ENCODE measurements at regions not wholly inside any gene's neighbourhood (a gene's known extent, or its start where the extent isn't known, plus 50 kb on each side); places are given as distances from the start of the nearest gene placed in this dataset.

- TF ChIP-seq CTCF (IDR thresholded peaks at IDR 0.05; ENCODE audit: control insufficient read depth, extremely low read depth, insufficient read depth): 0 out of 2 replicates have a peak, but pooled peaks have one; percentile 1
- H3K4me3 ChIP-seq (ENCODE audit: low read depth, low read length): no peak overlapping the region
Measured at GRCh38 chr7:46681865-46682503, 760.9 kb upstream of the IGFBP3 start.

GRCh38 chr7:46680147-46680546, 759.1 kb upstream of the IGFBP3 start:
- no peak for TF ChIP-seq CTCF (IDR thresholded peaks at IDR 0.05; ENCODE audit: control insufficient read depth, extremely low read depth, insufficient read depth)
- no peak overlapping the region for H3K4me3 ChIP-seq (ENCODE audit: low read depth, low read length)
- no peak for DNase-seq (ENCODE audit: low read depth)

More at GRCh38 chr7:46681865-46682503, 760.9 kb upstream of the IGFBP3 start:
- DNase-seq (ENCODE audit: low read depth): no peak

- no peak for DNase-seq (ENCODE audit: low read depth)
- no peak for TF ChIP-seq CTCF (IDR thresholded peaks at IDR 0.05; ENCODE audit: control insufficient read depth, extremely low read depth, insufficient read depth)
Measured at GRCh38 chr7:46679671-46680070, 758.6 kb upstream of the IGFBP3 start.

GRCh38 chr7:46678421-46678820, 757.3 kb upstream of the IGFBP3 start:
- no peak for TF ChIP-seq CTCF (IDR thresholded peaks at IDR 0.05; ENCODE audit: control insufficient read depth, extremely low read depth, insufficient read depth)
- H3K4me3 ChIP-seq (ENCODE audit: low read depth, low read length): no peak overlapping the region
- no peak for DNase-seq (ENCODE audit: low read depth)

More at GRCh38 chr7:46679671-46680070, 758.6 kb upstream of the IGFBP3 start:
- no peak overlapping the region for H3K4me3 ChIP-seq (ENCODE audit: low read depth, low read length)

GRCh38 chr7:46675456-46675855, 754.4 kb upstream of the IGFBP3 start:
- no peak overlapping the region for H3K4me3 ChIP-seq (ENCODE audit: low read depth, low read length)
- TF ChIP-seq CTCF (IDR thresholded peaks at IDR 0.05; ENCODE audit: control insufficient read depth, extremely low read depth, insufficient read depth): no peak
- DNase-seq (ENCODE audit: low read depth): no peak

- no peak for DNase-seq (ENCODE audit: low read depth)
- TF ChIP-seq CTCF (IDR thresholded peaks at IDR 0.05; ENCODE audit: control insufficient read depth, extremely low read depth, insufficient read depth): no peak
- no peak overlapping the region for H3K4me3 ChIP-seq (ENCODE audit: low read depth, low read length)
Measured at GRCh38 chr7:46672861-46673260, 751.8 kb upstream of the IGFBP3 start.
